Testis (tissue), 2 donors: ENCODE measurements at regions not wholly inside any gene's neighbourhood (a gene's known extent, or its start where the extent isn't known, plus 50 kb on each side); places are given as distances from the start of the nearest gene placed in this dataset.

Experiments
- DNase-seq: peaks from one replicate; pipeline ENCODE4 v3.0.0-alpha.2; 2019
- H3K27ac ChIP-seq, 2 donors: fragments of 200-600 bp; sonication (generic); one replicate each; pipeline ENCODE4 v1.5.1; 2019
- H3K27me3 ChIP-seq: fragments of 200-600 bp; sonication (generic); one replicate; pipeline ENCODE4 v1.5.1; 2019
- H3K36me3 ChIP-seq: fragments of 200-600 bp; sonication (generic); one replicate; pipeline ENCODE4 v1.5.1; 2017; ENCODE audit warnings: low read depth; ENCODE audit errors: missing control alignments
- H3K4me1 ChIP-seq: fragments of 200-600 bp; sonication (generic); one replicate; pipeline ENCODE4 v1.5.1; 2019
- H3K4me3 ChIP-seq, 2 donors: fragments of 200-600 bp; sonication (generic); one replicate each; pipeline ENCODE4 v1.5.1; 2017 to 2019
- H3K9me3 ChIP-seq: fragments of 200-600 bp; sonication (generic); one replicate; pipeline ENCODE4 v1.5.1; 2017
- POLR2A ChIP-seq: fragments of 450-650 bp; IDR thresholded peaks from one replicate; pipeline ENCODE4 v1.6.1; 2017; ENCODE audit warnings: antibody characterized with exemption, mild to moderate bottlenecking, moderate library complexity
- WGBS, 2 donors: methylation state at CpG; one replicate each; pipeline ENCODE4 v1.1.5; 2018; 5-methylcytosine and 5-hydroxymethylcytosine counted together
- intact Hi-C: fragments of 100-400 bp; cut with DNase I; formaldehyde crosslinking; loops from one replicate; pipeline ENCODE4 v1.15.1; 2023; ENCODE audit warnings: low total_unique reads
- TF ChIP-seq, protein P1 (sequence below), 3 experiments: fragments of 450-650 bp in 2 of 3; fragments of 200-600 bp in 1 of 3; sonication (generic) in 1 of 3; IDR thresholded peaks; one replicate each; pipeline ENCODE4 v1.5.1; 2016 to 2019; ENCODE audit warnings: antibody characterized with exemption in 3 of 3, mild to moderate bottlenecking in 2 of 3, moderate library complexity in 1 of 3

DNA sequence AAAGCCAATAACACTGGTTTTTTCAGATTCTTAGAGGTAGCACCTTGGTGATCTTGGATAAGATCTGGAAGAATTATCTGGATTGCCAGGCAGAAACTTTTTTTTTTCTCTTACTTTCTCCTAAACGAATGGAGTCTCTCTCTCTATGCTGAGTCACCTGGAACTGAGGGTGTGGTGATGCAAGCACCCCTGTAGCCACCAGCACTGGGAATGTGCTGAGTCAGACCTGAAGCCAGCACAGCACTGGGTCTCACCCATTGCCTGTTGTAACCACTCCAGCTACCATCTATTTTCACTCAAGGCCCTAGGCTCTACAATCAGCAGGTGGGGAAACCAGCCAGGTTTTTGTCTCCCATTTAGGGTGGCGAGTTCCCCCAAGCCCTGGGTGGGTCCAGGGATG is 923.8 kb downstream of the RAPGEF2 start:
- H3K9me3 ChIP-seq: no peaks in the 10 kb centered on the region
- H3K27ac ChIP-seq: no peak overlapping the region
- no peaks in the 10 kb centered on the region for H3K4me1 ChIP-seq
- no peak for DNase-seq
- TF ChIP-seq, protein P1, sequence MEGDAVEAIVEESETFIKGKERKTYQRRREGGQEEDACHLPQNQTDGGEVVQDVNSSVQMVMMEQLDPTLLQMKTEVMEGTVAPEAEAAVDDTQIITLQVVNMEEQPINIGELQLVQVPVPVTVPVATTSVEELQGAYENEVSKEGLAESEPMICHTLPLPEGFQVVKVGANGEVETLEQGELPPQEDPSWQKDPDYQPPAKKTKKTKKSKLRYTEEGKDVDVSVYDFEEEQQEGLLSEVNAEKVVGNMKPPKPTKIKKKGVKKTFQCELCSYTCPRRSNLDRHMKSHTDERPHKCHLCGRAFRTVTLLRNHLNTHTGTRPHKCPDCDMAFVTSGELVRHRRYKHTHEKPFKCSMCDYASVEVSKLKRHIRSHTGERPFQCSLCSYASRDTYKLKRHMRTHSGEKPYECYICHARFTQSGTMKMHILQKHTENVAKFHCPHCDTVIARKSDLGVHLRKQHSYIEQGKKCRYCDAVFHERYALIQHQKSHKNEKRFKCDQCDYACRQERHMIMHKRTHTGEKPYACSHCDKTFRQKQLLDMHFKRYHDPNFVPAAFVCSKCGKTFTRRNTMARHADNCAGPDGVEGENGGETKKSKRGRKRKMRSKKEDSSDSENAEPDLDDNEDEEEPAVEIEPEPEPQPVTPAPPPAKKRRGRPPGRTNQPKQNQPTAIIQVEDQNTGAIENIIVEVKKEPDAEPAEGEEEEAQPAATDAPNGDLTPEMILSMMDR (IDR thresholded peaks at IDR 0.05): no peak
- no peak for TF ChIP-seq POLR2A
- no peaks in the 10 kb centered on the region for H3K36me3 ChIP-seq
- H3K4me3 ChIP-seq: no peak overlapping the region
- H3K27me3 ChIP-seq: no peaks in the 10 kb centered on the region
- WGBS, 2 donors: 80 to 91% methylated on average over 2 of the region's 2 CpGs
- intact Hi-C loops: no loop called here

DNA sequence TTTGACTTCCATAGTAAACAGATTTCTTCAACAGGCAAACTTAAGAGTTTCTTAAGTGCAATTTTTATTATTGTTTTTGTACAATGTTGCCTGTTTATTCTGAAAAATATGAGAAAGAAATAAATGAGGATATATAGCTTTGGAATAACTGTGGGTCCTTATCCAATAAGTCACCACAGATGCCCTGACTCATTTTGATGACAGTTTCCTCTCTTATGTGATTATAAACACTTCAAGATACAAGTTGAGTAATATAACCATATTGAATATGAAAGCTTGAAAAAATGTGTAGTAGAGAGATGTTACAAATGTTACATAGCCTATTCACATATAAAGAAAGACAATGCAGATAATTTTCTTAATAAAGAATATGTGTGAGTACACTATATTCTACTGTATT is 931.6 kb downstream of the RAPGEF2 start:
- no peaks in the 10 kb centered on the region for H3K36me3 ChIP-seq
- H3K27me3 ChIP-seq: no peaks in the 10 kb centered on the region
- H3K4me3 ChIP-seq: no peak overlapping the region
- intact Hi-C loops: no loop called here
- H3K4me1 ChIP-seq: no peaks in the 10 kb centered on the region
- no peak for TF ChIP-seq POLR2A
- TF ChIP-seq, protein P1 (IDR thresholded peaks at IDR 0.05): no peak
- no peak for DNase-seq
- H3K27ac ChIP-seq: no peak overlapping the region
- no peaks in the 10 kb centered on the region for H3K9me3 ChIP-seq

DNA sequence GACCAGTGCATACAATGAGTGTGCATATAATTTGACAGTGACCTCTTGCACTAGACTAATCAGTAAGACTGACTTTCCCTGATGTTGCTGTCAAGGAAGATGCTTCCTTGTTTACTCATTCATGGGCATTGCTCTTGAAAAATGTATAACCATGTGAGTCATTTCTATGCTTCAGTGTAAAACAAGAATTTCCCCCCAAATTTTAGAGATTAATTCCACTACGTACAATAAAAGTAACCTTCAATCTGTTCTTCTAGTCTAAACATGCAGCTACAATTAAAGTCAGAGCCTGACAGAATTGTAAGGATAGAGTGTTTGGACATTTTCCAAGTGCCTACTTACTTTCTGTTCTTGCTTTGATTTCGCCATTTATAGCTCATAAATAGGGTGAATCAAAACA is 935.7 kb downstream of the RAPGEF2 start:
- TF ChIP-seq POLR2A: no peak
- TF ChIP-seq, protein P1 (IDR thresholded peaks at IDR 0.05): no peak
- H3K27ac ChIP-seq: no peak overlapping the region
- no peaks in the 10 kb centered on the region for H3K36me3 ChIP-seq
- no peak for DNase-seq
- H3K4me3 ChIP-seq: no peak overlapping the region
- no peaks in the 10 kb centered on the region for H3K4me1 ChIP-seq
- WGBS, 2 donors: 35 to 43% methylated on average over 2 of the region's 2 CpGs
- intact Hi-C loops: no loop called here
- no peaks in the 10 kb centered on the region for H3K9me3 ChIP-seq
- H3K27me3 ChIP-seq: no peaks in the 10 kb centered on the region

DNA sequence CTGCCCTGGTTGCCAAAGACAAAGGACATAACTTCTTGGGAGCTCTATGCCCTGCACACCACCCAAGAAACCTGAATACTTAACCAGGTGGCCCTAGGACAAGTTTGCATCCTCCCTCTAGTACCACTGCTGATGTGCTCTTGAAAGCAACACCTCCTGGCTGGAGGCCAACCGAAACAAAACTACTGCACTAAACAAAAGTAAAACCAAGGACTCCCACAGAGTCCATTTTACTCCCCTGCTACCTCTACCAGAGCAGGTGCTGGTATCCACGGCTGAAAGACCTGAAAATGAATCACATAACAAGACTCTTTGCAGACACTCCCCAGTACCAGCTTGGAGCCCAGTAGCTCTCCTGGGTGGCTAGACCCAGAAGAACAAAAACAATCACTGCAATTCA is 941.8 kb downstream of the RAPGEF2 start:
- DNase-seq: no peak
- Histone ChIP-seq H3K9me3 (no peaks in the 10 kb centered on the region), H3K4me3 (no peak overlapping the region), H3K4me1 (no peaks in the 10 kb centered on the region), H3K27ac (no peak overlapping the region), H3K36me3 (no peaks in the 10 kb centered on the region), H3K27me3 (no peaks in the 10 kb centered on the region)
- TF ChIP-seq, protein P1 (IDR thresholded peaks at IDR 0.05): no peak
- no peak for TF ChIP-seq POLR2A
- WGBS, 2 donors: 80 to 86% methylated on average over 1 to 2 of the region's 2 CpGs
- intact Hi-C loops: no loop called here

DNA sequence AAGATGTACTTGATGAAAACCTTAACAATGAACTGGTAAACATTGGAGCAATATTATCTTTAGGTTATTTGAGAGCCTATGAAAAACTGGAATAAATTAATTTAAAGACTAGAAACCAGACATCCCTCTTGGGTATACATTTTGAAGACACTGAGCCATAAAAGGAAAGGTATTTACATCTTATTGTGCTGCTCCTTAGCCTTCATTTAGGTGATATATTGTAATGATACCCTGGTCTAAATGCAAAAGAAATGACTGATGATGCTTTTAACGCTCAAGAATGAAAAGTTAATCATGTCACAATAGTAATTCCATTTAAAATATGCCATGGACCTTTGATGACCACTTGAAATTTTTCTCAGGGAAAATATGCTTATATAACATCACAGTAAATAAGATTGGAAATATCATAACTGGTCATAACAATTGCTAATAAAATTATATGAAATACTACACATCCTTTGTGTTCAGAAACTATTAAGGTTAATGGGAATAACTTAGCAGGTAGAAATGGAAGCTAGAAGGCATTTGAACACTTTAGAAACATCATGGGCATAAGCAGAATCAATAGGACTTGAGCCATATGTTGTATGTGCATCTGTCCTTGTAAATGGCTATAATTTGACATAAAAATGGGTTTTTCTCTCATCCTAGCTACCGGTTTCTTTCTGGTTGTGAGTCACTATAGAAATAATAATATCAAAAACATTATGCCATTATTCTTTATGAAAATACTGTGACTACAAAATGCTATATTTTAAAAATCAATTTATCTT is 979.7 kb downstream of the RAPGEF2 start:
- Histone ChIP-seq H3K27me3 (no peaks in the 10 kb centered on the region), H3K4me1 (no peaks in the 10 kb centered on the region), H3K27ac (no peak overlapping the region), H3K9me3 (no peaks in the 10 kb centered on the region), H3K4me3 (no peak overlapping the region), H3K36me3 (no peaks in the 10 kb centered on the region)
- intact Hi-C loops: no loop called here
- TF ChIP-seq POLR2A: no peak
- TF ChIP-seq, protein P1 (IDR thresholded peaks at IDR 0.05): no peak
- WGBS, 2 donors: 82 to 89% methylated on average over 2 of the region's 2 CpGs
- DNase-seq: no peak
